ENCODE measurements at regions not wholly inside any gene's neighbourhood (a gene's known extent, or its start where the extent isn't known, plus 50 kb on each side); places are given as distances from the start of the nearest gene placed in this dataset.

DNA sequence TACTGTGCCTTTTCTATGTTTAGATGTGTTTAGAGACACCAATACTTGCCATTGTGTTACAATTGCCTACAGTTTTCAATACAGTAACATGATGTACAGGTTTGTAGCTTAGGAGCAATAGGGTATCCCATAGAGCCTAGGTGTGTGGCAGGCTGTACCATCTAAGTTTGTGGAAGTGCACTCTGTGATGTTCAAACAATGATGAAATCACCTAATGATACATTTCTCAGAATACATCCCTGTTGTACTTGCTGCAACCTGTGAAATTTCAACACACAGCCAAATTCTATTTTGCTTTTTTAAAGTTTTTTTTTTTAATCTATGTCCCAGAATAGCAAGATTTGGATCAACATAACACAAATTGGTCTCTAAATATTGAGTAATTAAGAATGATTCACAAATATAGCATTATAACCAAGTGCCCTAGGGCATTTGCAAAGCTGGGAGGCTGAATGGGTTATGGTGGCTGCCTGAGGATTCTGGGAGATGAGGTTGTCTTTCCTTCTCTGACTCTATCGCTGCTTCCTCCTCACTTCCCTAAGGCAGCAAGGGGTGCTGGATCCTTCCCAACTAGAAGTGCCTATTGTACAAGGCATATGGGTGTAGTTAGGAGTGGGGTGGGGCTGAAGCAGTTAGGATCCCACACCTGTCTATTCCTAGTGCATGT is 78.3 kb downstream of the SKA1 start:
- no peak overlapping the region for H3K27ac ChIP-seq
- no peaks in the 10 kb centered on the region for H3K9me3 ChIP-seq
- no peak for DNase-seq
- intact Hi-C loops (cut with DNase I), result no loop called here
- 81 to 96% methylated on average over 1 of the region's 1 CpG for WGBS, 2 donors
- no peaks in the 10 kb centered on the region for H3K36me3 ChIP-seq
- TF ChIP-seq, protein P1, sequence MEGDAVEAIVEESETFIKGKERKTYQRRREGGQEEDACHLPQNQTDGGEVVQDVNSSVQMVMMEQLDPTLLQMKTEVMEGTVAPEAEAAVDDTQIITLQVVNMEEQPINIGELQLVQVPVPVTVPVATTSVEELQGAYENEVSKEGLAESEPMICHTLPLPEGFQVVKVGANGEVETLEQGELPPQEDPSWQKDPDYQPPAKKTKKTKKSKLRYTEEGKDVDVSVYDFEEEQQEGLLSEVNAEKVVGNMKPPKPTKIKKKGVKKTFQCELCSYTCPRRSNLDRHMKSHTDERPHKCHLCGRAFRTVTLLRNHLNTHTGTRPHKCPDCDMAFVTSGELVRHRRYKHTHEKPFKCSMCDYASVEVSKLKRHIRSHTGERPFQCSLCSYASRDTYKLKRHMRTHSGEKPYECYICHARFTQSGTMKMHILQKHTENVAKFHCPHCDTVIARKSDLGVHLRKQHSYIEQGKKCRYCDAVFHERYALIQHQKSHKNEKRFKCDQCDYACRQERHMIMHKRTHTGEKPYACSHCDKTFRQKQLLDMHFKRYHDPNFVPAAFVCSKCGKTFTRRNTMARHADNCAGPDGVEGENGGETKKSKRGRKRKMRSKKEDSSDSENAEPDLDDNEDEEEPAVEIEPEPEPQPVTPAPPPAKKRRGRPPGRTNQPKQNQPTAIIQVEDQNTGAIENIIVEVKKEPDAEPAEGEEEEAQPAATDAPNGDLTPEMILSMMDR (IDR thresholded peaks at IDR 0.05), result no peak
- TF ChIP-seq POLR2A (IDR thresholded peaks at IDR 0.05), result no peak
- no peaks in the 10 kb centered on the region for H3K27me3 ChIP-seq
- no peaks in the 10 kb centered on the region for H3K4me1 ChIP-seq
- no peak overlapping the region for H3K4me3 ChIP-seq (replicated peaks in 1 of 3)

DNA sequence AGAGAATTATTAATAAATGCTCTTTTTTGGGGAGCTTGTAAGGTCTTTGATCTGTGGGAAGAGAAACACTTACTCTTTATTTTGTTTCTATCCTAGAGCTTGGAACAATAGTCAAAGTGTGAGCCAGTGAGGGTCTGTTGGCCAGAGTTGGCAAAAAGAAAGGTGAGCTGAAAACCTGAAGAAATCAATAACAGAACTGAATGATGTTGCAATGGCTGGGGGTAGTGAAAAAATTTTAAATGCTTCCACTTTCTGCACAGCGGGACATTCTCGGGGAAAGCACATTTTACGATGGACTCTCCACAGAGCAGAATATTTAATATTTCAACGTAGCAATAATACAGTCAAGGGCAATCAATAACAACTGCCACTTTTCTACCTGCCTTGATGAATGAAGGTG is 78.9 kb downstream of the SKA1 start:
- Histone ChIP-seq H3K4me3 (replicated peaks in 1 of 3) (no peak overlapping the region), H3K36me3 (no peaks in the 10 kb centered on the region), H3K27ac (no peak overlapping the region), H3K4me1 (no peaks in the 10 kb centered on the region), H3K27me3 (no peaks in the 10 kb centered on the region), H3K9me3 (no peaks in the 10 kb centered on the region)
- WGBS, 2 donors, result 90 to 94% methylated on average over 4 of the region's 4 CpGs
- TF ChIP-seq POLR2A (IDR thresholded peaks at IDR 0.05), result no peak
- TF ChIP-seq, protein P1 (IDR thresholded peaks at IDR 0.05), result no peak
- DNase-seq, result no peak
- intact Hi-C loops (cut with DNase I), result no loop called here

DNA sequence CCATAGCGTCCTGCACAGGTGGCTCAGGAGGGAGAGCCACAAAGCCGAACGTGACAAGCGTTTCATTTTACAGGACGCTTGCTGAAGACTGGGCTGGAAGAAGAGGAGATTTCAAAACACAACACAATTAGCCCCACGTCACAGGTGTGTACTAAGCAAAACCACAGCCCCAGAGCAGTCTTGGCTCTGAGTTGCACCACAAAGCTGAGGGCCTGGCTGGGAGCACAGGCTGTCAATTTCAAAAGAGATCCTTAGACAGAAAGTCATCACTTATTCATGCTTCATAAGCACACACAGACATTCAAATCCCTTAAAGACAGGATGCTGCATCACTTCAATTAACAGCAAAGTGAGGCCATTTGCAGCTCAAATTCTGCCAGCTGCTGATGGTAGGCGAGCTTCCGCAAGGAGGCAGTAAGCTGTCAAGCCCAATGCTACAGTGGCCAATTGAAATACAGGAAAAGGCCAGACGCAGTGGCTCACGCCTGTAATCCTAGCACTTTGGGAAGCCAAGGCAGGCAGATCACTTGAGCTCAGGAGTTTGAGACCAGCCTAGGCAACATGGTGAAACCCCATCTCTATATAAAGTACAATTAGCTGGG is 79.6 kb downstream of the SKA1 start:
- H3K4me1 ChIP-seq, result no peaks in the 10 kb centered on the region
- no peak for TF ChIP-seq POLR2A (IDR thresholded peaks at IDR 0.05)
- TF ChIP-seq, protein P1 (IDR thresholded peaks at IDR 0.05), result no peak
- no peak for DNase-seq
- no peaks in the 10 kb centered on the region for H3K9me3 ChIP-seq
- H3K36me3 ChIP-seq, result no peaks in the 10 kb centered on the region
- H3K27ac ChIP-seq, result no peak overlapping the region
- no peaks in the 10 kb centered on the region for H3K27me3 ChIP-seq
- intact Hi-C loops (cut with DNase I), result no loop called here
- 81 to 83% methylated on average over 9 to 10 of the region's 10 CpGs for WGBS, 2 donors
- H3K4me3 ChIP-seq (replicated peaks in 1 of 3), result no peak overlapping the region

DNA sequence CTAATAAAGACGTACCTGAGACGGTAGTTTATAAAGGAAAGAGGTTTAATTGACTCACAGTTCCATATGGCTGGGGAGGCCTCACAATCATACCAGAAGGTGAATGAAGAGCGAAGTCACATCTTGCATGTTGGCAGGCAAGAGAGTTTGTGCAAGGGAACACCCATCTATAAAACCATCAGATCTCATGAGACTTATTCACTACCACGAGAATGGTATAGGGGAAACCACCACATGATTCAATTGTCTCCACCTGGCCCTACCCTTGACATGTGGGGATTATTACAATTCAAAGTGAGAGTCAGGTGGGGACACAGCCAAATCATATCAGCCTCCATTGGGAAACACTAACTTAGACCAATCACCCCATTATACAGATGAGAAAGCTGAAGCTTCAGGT is 81.4 kb downstream of the SKA1 start:
- no peak overlapping the region for H3K4me3 ChIP-seq (replicated peaks in 1 of 3)
- no peaks in the 10 kb centered on the region for H3K27me3 ChIP-seq
- H3K4me1 ChIP-seq, result no peaks in the 10 kb centered on the region
- no peak overlapping the region for H3K27ac ChIP-seq
- no peak for DNase-seq
- WGBS, 2 donors, result 79 to 87% methylated on average over 4 of the region's 4 CpGs
- no peak for TF ChIP-seq POLR2A (IDR thresholded peaks at IDR 0.05)
- TF ChIP-seq, protein P1 (IDR thresholded peaks at IDR 0.05), result no peak
- H3K36me3 ChIP-seq, result no peaks in the 10 kb centered on the region
- intact Hi-C loops (cut with DNase I), result no loop called here
- H3K9me3 ChIP-seq, result no peaks in the 10 kb centered on the region

DNA sequence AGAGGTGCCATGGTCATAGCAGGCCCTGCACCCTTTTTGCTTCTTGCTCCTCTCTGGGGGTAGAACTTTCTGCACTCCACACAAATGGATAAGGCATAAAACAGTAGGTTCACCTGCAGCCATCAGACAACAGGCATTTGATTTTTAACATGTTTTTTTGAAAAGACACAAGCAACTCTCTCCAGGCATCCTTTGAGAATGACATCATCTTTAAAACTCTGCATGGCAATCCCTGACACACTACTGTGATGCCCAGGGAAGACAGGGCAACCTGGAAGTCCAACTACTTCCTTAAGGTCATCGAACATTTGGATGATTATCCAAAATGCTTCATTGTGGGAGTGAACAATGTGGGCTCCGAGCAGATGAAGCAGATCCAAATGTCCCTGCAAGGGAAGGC is 82.8 kb downstream of the SKA1 start:
- no peak for DNase-seq
- intact Hi-C loops (cut with DNase I), result no loop called here
- TF ChIP-seq, protein P1 (IDR thresholded peaks at IDR 0.05), result no peak
- TF ChIP-seq POLR2A (IDR thresholded peaks at IDR 0.05), result no peak
- Histone ChIP-seq H3K9me3 (no peaks in the 10 kb centered on the region), H3K36me3 (no peaks in the 10 kb centered on the region), H3K27me3 (no peaks in the 10 kb centered on the region), H3K4me3 (replicated peaks in 1 of 3) (no peak overlapping the region), H3K4me1 (no peaks in the 10 kb centered on the region), H3K27ac (no peak overlapping the region)
- 86 to 95% methylated on average over 2 of the region's 2 CpGs for WGBS, 2 donors
